ENCODE measurements at regions not wholly inside any gene's neighbourhood (a gene's known extent, or its start where the extent isn't known, plus 50 kb on each side); places are given as distances from the start of the nearest gene placed in this dataset.
"Not testable (repeated sequence)": the region's sequence is repeated elsewhere in the genome, so short reads cannot be mapped to it uniquely, and the experiment has no call there.

- no peak for DNase-seq (ENCODE audit: low spot score)
These were observed 115.6 kb upstream of the METAP2 start for GRCh38 chr12:95358111-95359083.

DNA sequence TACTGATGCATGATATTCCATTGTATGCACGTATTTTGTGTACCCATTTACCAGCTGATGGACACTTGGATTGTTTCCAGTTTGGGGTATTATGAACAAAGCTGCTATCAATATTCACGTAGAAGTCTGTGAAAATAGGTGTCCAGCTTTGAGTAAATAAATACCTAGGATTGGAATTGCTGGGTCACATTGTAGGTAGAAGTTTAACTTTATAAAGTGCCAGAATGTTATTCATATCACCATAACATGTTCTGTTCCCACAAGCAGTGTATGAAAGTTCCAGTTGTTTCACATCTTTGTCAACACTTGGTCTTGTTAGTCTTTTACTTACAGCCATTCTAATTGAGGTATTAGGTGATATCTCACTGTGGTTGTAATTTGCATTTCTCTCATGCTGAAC is 108.0 kb upstream of the METAP2 start:
- DNase-seq (ENCODE audit: low spot score) = no peak

- DNase-seq (ENCODE audit: low spot score) = no peak
These were observed 105.0 kb upstream of the METAP2 start for GRCh38 chr12:95368931-95369330.

DNA sequence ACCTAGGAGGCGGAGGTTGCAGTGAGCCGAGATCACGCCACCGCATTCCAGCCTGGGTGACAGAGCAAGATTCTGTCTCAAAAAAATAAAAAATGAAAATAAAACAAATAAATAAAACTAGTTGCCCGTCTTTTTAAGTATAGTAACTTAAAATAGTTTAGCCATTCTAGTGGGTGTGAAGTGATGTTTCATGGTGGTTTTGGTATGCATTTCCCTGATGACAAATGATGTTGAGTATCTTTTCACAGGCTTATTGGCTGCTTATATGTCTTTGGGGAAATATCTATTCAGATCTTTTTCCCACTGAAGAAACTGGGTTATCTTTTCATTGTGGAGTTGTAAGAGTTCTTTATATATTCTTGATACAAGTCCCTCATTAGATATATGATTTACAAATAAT is 102.4 kb upstream of the METAP2 start:
- no peak for DNase-seq (ENCODE audit: low spot score)

GRCh38 chr12:95379481-95379880 is 94.5 kb upstream of the METAP2 start:
- DNase-seq (ENCODE audit: low spot score) = not testable (repeated sequence)

GRCh38 chr12:95380334-95380733 is 93.6 kb upstream of the METAP2 start:
- not testable (repeated sequence) for DNase-seq (ENCODE audit: low spot score)

DNA sequence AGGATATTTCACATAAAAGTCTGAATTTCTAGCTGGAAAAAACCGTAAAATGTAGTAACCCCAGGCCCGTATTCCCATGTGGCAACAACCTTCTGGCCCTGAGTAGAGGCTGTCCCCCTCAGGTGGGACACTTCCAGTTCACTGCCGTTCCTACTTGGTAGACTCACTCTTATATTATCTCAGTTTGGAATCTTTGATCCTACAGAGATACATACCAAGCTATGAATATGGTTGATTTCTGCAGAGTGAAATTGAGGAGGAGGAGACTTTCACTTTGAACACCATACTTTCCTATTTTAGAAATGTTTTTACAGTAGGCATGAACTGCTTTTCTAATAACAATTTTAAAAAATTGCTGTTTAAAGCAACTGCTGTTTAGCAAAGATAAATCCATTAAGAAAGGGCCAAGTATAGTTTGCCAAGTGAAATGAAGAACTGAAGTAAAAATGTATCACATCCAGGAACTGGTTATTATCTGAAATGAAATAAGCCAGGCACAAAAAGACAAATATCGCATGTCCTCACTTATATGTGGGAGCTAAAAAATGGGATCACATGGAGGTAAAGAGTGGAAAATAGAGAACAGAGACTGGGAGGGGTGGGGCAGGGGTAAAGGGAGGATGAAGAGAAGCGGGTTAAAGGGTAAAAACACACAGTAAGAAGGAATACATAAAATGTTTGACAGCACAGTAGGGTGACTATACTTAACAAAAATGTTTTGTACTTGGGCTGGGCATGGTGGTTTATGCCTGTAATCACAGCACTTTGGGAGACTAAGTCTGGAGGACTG is 92.8 kb upstream of the METAP2 start:
- DNase-seq (ENCODE audit: low spot score) = no peak

- not testable (repeated sequence) for DNase-seq (ENCODE audit: low spot score)
These were observed 90.0 kb upstream of the METAP2 start for GRCh38 chr12:95383920-95384319.

- no peak for DNase-seq (ENCODE audit: low spot score)
These were observed 89.2 kb upstream of the METAP2 start for GRCh38 chr12:95384785-95385184.

GRCh38 chr12:95385246-95386035 is 88.5 kb upstream of the METAP2 start:
- DNase-seq (ENCODE audit: low spot score) = no peak

DNA sequence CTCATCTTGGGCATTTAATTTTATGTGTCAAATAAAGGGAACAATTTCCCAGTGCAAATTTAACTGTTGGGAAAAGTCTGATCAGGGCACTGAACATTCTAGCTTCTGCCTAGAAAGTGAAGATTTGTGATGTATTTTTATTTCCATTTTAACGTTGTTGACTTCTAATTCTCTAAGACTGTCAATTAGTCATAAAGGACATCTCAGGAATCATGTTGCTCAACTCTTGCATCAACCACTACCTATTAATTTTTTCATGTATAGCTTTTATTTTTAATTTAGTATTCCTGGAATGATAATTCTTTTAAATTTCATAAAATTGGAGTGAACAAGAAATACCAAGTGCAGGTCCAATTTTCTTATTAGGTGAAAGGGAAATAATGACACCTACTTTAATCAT is 87.9 kb upstream of the METAP2 start:
- DNase-seq (ENCODE audit: low spot score) = no peak

DNA sequence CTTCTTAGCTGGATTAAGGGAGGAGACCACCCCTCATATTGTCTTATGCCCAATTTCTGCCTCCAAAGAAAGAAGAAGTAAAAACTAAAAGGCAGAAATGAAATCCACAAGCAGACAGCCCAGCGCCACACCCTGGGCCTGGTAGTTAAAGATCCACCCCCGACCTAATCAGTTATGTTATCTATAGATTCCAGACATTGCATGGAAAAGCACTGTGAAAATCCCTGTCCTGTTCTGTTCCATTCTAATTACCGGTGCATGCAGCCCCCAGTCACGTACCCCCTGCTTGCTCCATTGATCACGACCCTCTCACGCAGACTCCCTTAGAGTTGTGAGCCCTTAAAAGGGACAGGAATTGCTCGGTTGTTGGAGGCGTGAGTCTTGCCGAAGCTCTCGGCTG is 85.7 kb upstream of the METAP2 start:
- DNase-seq (ENCODE audit: low spot score) = not testable (repeated sequence)

GRCh38 chr12:95390192-95390591 is 83.8 kb upstream of the METAP2 start:
- DNase-seq (ENCODE audit: low spot score) = no peak

GRCh38 chr12:95390932-95391331 is 83.0 kb upstream of the METAP2 start:
- no peak for DNase-seq (ENCODE audit: low spot score)

DNA sequence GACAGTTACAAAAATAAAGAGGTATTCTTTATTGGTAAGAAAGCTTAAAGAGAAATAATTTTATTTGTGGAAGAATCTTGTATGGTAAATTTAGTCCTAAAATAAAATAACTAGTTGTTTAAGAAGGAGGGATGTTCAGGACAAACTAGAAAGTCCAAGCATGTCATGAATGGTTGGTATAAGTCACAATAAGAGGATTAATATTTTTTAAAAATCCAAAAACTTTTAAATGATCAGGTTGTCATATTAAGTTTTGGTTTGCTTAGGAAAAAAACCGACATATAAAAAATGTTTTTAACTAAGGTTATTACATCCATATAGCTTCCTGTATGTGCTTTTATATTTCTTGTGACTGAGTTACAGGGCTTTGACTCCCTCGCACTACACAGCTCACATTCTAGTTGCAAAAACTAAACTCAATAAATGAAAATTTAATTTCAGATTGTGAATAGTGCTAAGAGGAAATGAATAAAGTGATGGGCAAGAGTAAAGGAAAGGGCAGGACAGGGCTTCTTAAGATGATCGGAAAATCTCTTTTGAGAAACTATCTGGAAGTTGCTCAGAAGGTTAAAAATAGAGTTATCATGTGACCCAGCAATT is 80.7 kb upstream of the METAP2 start:
- DNase-seq (ENCODE audit: low spot score) = no peak

- no peak for DNase-seq (ENCODE audit: low spot score)
These were observed 78.3 kb upstream of the METAP2 start for GRCh38 chr12:95395696-95396095.

DNA sequence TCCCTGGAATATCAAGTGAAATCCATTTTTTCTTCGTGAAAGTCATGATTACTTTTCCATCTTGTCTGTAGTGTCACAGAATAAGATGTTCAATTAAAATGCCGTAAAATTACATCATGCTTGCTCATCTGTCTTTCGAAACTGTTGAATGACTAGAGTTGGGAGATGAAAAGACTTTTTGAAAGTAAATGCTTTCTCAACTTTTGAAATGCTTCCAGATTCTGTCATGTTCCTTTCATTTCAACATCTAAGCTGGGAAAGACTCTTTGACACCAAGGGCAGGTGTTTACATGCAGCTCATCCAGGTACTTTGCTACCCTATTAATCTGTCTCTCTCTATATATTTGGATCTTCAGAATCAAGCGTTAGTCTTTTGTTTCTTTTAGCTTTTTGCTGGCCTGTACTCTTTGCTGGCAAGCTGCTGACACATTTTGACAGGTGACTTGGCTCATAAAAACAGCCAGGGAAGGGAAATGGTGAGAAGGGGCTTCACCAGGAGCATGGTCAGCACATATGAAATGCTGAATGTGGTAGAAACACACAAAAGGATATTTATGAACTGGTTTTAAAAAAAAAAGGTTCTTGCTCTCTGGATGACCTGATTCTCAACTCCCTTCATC is 77.0 kb upstream of the METAP2 start:
- DNase-seq (ENCODE audit: low spot score) = peak; percentile 69

DNA sequence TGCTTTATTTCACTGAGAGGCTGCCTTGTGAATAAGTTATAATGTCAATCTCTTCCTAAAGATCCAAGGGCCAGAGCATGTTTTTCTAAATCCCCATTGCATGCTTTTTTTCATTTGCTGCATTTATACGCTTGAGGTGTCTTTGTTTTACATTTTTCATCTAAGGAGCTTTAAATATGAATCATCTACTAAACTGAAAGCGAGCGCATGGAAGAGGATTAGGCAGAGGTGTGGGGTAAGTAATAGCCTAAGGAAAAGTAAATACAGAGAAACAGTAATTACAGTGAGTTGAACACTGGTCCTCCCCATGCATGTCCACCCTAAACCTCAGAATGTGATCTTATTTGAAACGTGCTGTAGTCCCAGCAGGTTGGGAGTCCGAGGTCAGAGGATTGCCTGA is 76.4 kb upstream of the METAP2 start:
- DNase-seq (ENCODE audit: low spot score) = no peak

GRCh38 chr12:95402096-95402495 is 71.9 kb upstream of the METAP2 start:
- no peak for DNase-seq (ENCODE audit: low spot score)

DNA sequence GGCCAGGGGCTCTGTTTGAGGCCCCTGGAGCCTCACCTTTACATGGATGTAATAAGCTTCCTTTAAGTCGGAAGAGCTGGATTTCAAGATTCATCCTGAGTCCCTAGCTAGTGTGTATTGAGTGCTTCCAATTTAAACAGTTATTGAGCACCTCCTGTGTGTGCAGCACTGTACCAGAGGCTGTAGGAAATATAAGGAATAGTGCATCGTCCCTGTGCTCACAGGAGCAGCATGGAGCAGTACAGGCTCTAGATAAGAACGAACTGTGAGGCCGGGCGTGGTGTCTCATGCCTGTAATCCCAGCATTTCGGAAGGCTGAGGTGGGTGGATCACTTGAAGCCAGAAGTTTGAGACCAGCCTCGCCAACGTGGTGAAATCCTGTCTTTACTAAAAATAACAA is 65.8 kb upstream of the METAP2 start:
- DNase-seq (ENCODE audit: low spot score) = no peak

- no peak for DNase-seq (ENCODE audit: low spot score)
These were observed 62.9 kb upstream of the METAP2 start for GRCh38 chr12:95411057-95411456.
